ENCODE measurements at regions not wholly inside any gene's neighbourhood (a gene's known extent, or its start where the extent isn't known, plus 50 kb on each side); places are given as distances from the start of the nearest gene placed in this dataset.

- TF ChIP-seq CTCF (conservative IDR thresholded peaks at IDR 0.05; ENCODE audit: low read depth, low read length), result no peak
- no peak overlapping the region for H3K4me3 ChIP-seq (ENCODE audit: low read length)
- no peak for DNase-seq (ENCODE audit: low read depth)
Observed at GRCh38 chr2:60309941-60310660, 243.4 kb downstream of the BCL11A start.

- H3K4me3 ChIP-seq (ENCODE audit: low read length), result no peak overlapping the region
- no peak for DNase-seq (ENCODE audit: low read depth)
- no peak for TF ChIP-seq CTCF (conservative IDR thresholded peaks at IDR 0.05; ENCODE audit: low read depth, low read length)
Observed at GRCh38 chr2:60309336-60309735, 244.1 kb downstream of the BCL11A start.

- TF ChIP-seq CTCF (conservative IDR thresholded peaks at IDR 0.05; ENCODE audit: low read depth, low read length), result no peak
- H3K4me3 ChIP-seq (ENCODE audit: low read length), result no peak overlapping the region
- DNase-seq (ENCODE audit: low read depth), result no peak
Observed at GRCh38 chr2:60306267-60306861, 247.1 kb downstream of the BCL11A start.

GRCh38 chr2:60303680-60304079, 249.8 kb downstream of the BCL11A start:
- no peak overlapping the region for H3K4me3 ChIP-seq (ENCODE audit: low read length)
- TF ChIP-seq CTCF (conservative IDR thresholded peaks at IDR 0.05; ENCODE audit: low read depth, low read length), result no peak
- DNase-seq (ENCODE audit: low read depth), result no peak

GRCh38 chr2:60302377-60303126, 250.9 kb downstream of the BCL11A start:
- no peak for DNase-seq (ENCODE audit: low read depth)
- no peak for TF ChIP-seq CTCF (conservative IDR thresholded peaks at IDR 0.05; ENCODE audit: low read depth, low read length)
- no peak overlapping the region for H3K4me3 ChIP-seq (ENCODE audit: low read length)

- DNase-seq (ENCODE audit: low read depth), result no peak
- TF ChIP-seq CTCF (conservative IDR thresholded peaks at IDR 0.05; ENCODE audit: low read depth, low read length), result no peak
- H3K4me3 ChIP-seq (ENCODE audit: low read length), result no peak overlapping the region
Observed at GRCh38 chr2:60301726-60302125, 251.7 kb downstream of the BCL11A start.

Measured in retinal pigment epithelial cell (primary cell).